Epithelial cell of proximal tubule (primary cell): ENCODE measurements at regions not wholly inside any gene's neighbourhood (a gene's known extent, or its start where the extent isn't known, plus 50 kb on each side); places are given as distances from the start of the nearest gene placed in this dataset.

Experiments used
- DNase-seq: peaks from one replicate; pipeline ENCODE4 v3.0.0-alpha.2; 2011; ENCODE audit warnings: low read depth
- H3K4me3 ChIP-seq: 2 replicates; pipeline ENCODE4 v1.5.1; 2011; ENCODE audit warnings: low read depth, mild to moderate bottlenecking, low read length
- TF ChIP-seq, protein P1 (sequence below): conservative IDR thresholded peaks from 2 replicates; pipeline ENCODE4 v1.5.1; 2012; ENCODE audit warnings: low read depth, mild to moderate bottlenecking, low read length

DNA sequence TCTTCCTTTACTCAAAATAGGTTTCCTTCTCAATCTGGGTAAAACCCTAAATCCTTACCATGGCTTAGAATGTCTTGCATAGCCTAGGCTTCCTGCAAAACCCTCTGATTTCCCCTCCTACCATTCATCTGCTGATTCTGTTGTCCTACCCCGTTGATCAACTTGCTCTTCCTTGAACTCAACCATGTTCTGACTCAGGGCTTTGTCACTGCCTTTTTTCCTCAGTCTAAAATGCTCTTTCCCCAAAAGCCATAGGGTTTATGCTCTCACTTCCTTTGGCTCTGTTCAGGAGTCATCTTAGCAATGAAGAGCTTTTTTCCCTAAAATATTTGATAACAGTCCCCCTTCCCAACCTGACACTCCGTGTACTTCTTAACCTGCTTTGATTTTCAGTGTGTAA is 79.4 kb upstream of the IZUMO3 start:
- no peak overlapping the region for H3K4me3 ChIP-seq
- DNase-seq, result no peak
- TF ChIP-seq, protein P1, sequence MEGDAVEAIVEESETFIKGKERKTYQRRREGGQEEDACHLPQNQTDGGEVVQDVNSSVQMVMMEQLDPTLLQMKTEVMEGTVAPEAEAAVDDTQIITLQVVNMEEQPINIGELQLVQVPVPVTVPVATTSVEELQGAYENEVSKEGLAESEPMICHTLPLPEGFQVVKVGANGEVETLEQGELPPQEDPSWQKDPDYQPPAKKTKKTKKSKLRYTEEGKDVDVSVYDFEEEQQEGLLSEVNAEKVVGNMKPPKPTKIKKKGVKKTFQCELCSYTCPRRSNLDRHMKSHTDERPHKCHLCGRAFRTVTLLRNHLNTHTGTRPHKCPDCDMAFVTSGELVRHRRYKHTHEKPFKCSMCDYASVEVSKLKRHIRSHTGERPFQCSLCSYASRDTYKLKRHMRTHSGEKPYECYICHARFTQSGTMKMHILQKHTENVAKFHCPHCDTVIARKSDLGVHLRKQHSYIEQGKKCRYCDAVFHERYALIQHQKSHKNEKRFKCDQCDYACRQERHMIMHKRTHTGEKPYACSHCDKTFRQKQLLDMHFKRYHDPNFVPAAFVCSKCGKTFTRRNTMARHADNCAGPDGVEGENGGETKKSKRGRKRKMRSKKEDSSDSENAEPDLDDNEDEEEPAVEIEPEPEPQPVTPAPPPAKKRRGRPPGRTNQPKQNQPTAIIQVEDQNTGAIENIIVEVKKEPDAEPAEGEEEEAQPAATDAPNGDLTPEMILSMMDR, result no peak

DNA sequence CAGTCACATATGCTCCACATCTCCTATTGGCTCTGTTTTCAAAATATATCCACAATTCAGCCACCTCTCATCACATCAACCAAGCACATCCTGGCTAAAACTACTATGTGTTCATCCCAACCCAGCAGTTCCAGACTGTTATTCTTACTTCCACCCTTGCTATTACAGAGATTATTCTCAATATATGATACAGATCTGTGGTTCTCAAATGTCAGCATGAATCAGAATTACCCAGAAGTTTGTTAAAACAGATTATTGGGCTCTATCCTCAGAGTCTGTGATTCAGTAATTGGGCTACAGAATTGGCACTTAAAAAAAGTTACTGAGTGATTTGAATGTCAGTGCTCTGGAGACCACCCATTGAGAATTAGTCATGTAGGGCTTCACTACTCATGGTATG is 78.8 kb upstream of the IZUMO3 start:
- no peak for DNase-seq
- H3K4me3 ChIP-seq, result no peak overlapping the region
- TF ChIP-seq, protein P1, result no peak

DNA sequence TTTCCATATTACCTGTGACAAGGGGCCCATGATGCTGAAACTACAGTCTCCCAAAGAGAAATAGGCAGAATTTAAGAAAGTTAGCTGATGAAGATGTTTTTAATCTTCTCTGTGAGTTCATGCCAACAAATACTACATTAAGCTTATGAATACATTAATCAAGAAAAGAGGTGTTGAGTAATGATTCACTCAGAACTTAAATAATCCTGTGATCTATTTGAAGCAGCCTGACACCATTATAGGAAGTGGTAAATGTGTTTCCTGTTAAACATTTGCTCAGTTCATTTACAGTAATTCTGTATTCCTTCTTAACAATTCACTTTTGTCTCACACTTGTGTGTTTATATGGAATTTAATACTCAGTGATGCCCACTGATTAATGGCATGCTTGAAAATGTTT is 75.0 kb upstream of the IZUMO3 start:
- DNase-seq, result no peak
- H3K4me3 ChIP-seq, result no peak overlapping the region
- TF ChIP-seq, protein P1, result no peak

DNA sequence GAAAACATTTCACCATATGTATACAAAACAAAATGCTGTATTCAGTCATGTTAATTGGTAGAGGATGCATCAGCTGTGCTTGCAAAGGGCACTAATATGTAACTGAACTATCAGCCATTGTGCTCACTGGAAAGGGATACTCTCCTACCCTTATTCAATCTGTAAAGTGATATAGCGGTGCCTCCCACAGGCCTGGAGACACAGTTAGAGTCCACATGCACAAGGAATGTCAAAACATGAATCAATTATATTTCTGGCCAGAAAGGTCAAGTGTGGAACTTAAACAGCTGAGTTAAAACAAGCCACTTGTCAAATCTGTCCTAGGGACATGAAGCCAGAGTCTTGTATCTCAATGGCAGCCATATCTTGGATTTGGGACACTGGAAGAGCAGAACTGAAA is 71.2 kb upstream of the IZUMO3 start:
- TF ChIP-seq, protein P1, result peak; percentile 15
- H3K4me3 ChIP-seq, result no peak overlapping the region
- DNase-seq, result no peak

DNA sequence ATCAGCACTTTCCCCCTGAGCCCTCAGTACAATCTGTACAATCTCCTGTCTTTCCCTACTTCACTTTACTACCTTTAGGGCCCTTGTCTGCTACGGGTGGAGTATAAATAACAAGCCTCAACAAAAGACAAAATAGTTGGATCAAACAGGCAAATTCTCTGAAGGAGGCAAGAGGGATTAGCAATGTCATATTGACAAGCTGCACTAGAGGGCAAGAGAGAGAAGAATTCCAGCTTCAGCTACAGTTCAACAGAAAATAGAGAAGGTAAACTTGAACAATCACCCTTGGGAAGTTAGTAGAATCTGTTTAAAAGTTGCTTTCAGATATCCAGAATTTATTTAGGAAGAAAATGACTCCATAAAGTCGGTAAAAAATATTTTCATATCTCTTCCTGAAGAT is 68.4 kb upstream of the IZUMO3 start:
- DNase-seq, result no peak
- TF ChIP-seq, protein P1, result peak; percentile 44
- no peak overlapping the region for H3K4me3 ChIP-seq

DNA sequence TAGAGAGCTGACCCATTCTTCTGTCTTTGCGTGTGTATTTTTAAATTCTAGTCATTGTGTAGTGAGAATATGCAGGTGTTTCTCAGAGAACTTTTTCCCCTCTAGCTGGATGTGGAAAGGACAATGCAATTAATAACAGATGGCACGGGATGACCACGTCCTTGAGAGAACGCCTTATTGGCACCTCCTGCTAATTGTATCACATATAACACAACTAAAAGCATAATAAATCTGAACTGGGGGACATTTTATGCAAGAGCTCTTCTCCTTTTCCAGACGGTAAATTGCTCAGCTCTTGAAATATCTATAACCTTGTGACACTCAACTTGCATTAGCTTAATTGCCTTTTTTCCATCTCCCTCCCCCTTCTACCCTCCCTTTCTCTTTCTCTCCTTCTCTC is 62.9 kb upstream of the IZUMO3 start:
- H3K4me3 ChIP-seq, result no peak overlapping the region
- DNase-seq, result no peak

More for the DNA sequence above, 62.9 kb upstream of the IZUMO3 start:
- TF ChIP-seq, protein P1, result no peak
